K562 (cell line): ENCODE measurements at regions not wholly inside any gene's neighbourhood (a gene's known extent, or its start where the extent isn't known, plus 50 kb on each side); places are given as distances from the start of the nearest gene placed in this dataset.
A peak's percentile ranks its signal among the peaks of the same experiment; 100 is the strongest.

ENCODE experiments used
- ATAC-seq: fragments of 200-7000 bp; cut with Tn5 transposase; 3 replicates; pipeline ENCODE4 v1.9.1; 2020; ENCODE audit warnings: moderate library complexity
- BruUV-seq: library from RNA; stranded (reverse); fragments of 400-500 nt; replicated peaks from 2 replicates; lab custom pipeline; 2021; lab: Mats Ljungman, UMichigan
- CTCF ChIA-PET: fragments of 300-600 bp; formaldehyde crosslinking; extraction: SDS; loops from one replicate; lab custom pipeline; 2021; ENCODE audit warnings: low intra/inter-chr PET ratio; lab: Yijun Ruan, JAX
- POLR2A ChIA-PET: fragments of 300-600, 350-650 bp; sonication (Branson Sonifier 250); formaldehyde crosslinking; extraction: SDS; loops from one replicate; lab custom pipeline; 2021; ENCODE audit warnings: antibody characterized with exemption, inconsistent platforms; lab: Yijun Ruan, JAX
- DNase-seq, 4 experiments: peaks; one replicate each; pipeline versions ENCODE4 v3.0.0 to v3.0.0-alpha.2; 2011 to 2018; ENCODE audit warnings: low spot score in 3 of 4, mixed read lengths in 3 of 4; ENCODE audit errors: extremely low read depth in 1 of 4
- FAIRE-seq: peaks from 2 replicates; lab custom pipeline; 2011; peaks lifted over from hg19 to GRCh38; lab: Jason Lieb, UNC
- H2AFZ ChIP-seq: 2 replicates; pipeline ENCODE4 v1.6.0; 2011; ENCODE audit warnings: low read depth, low read length, control low read depth, inconsistent platforms
- H3K27ac ChIP-seq: fragments of 200-600 bp; 3 replicates; pipeline ENCODE4 v1.8.0; 2011; ENCODE audit warnings: low read depth, mild to moderate bottlenecking, control low read depth, inconsistent platforms, low read length, moderate library complexity, mixed read lengths; ENCODE audit errors: extremely low read depth
- H3K27me3 ChIP-seq, 2 experiments: fragments of 300-600 bp in 1 of 2; 2 replicates in 1 of 2; 3 replicates in 1 of 2; pipeline versions ENCODE4 v1.6.0 to v1.8.0; 2011; ENCODE audit warnings: inconsistent platforms in 2 of 2, low read length in 2 of 2, mild to moderate bottlenecking in 1 of 2, mixed read lengths in 1 of 2, moderate library complexity in 1 of 2; ENCODE audit not compliant: control insufficient read depth in 2 of 2, insufficient read depth in 2 of 2
- H3K36me3 ChIP-seq: fragments of 300-600 bp; 3 replicates; pipeline ENCODE4 v1.8.0; 2011; ENCODE audit warnings: mild to moderate bottlenecking, low read length, inconsistent platforms; ENCODE audit not compliant: control insufficient read depth, insufficient read depth
- H3K4me1 ChIP-seq, 2 experiments: fragments of 200-600 bp in 1 of 2; replicated peaks in 1 of 2; 2 replicates in 1 of 2; 3 replicates in 1 of 2; pipeline versions ENCODE4 v1.5.1 to v1.8.0; 2011; ENCODE audit warnings: inconsistent platforms in 2 of 2, low read length in 2 of 2, mild to moderate bottlenecking in 1 of 2, mixed read lengths in 1 of 2, moderate library complexity in 1 of 2; ENCODE audit not compliant: control insufficient read depth in 2 of 2, insufficient read depth in 2 of 2
- H3K4me2 ChIP-seq: 2 replicates; pipeline ENCODE4 v1.6.1; 2011; ENCODE audit warnings: low read length, control low read depth, inconsistent platforms, mixed read lengths; ENCODE audit not compliant: insufficient read depth
- H3K4me3 ChIP-seq: fragments of 200-600 bp; sonication (generic), shearing (Covaris generic); 2 replicates; pipeline ENCODE4 v1.5.1; 2016; ENCODE audit warnings: control low read depth, inconsistent platforms
- H3K79me2 ChIP-seq: fragments of 200-600 bp; 3 replicates; pipeline ENCODE4 v1.8.0; 2011; ENCODE audit warnings: low read length, inconsistent platforms; ENCODE audit not compliant: control insufficient read depth, insufficient read depth
- H3K9ac ChIP-seq, 2 experiments: 2 replicates each; pipeline versions ENCODE4 v1.6.0 to v1.6.1; 2011; ENCODE audit warnings: low read depth in 2 of 2, low read length in 2 of 2, control low read depth in 1 of 2, inconsistent platforms in 1 of 2, mild to moderate bottlenecking in 1 of 2, mixed read lengths in 1 of 2; ENCODE audit not compliant: insufficient read depth in 1 of 2
- H3K9me1 ChIP-seq: one replicate; pipeline ENCODE4 v1.6.0; 2011; ENCODE audit warnings: inconsistent platforms, mild to moderate bottlenecking, low read length, moderate library complexity; ENCODE audit not compliant: control insufficient read depth, insufficient read depth
- H3K9me3 ChIP-seq: replicated peaks from 2 replicates; pipeline ENCODE4 v1.5.1; 2011; ENCODE audit warnings: low read depth, low read length, inconsistent platforms; ENCODE audit not compliant: control insufficient read depth, insufficient read depth
- H4K20me1 ChIP-seq: replicated peaks from 2 replicates; pipeline ENCODE4 v1.6.1; 2011; ENCODE audit warnings: low read length, inconsistent platforms, mixed read lengths; ENCODE audit not compliant: control insufficient read depth, insufficient read depth
- CBFA2T3 ChIP-seq: fragments of 450-650 bp; IDR thresholded peaks from 2 replicates; pipeline ENCODE4 v1.6.1; 2017
- COPS2 ChIP-seq: fragments of 450-650 bp; conservative IDR thresholded peaks from 2 replicates; pipeline ENCODE4 v1.6.1; 2016; ENCODE audit warnings: mild to moderate bottlenecking, moderate library complexity
- FOS ChIP-seq: IDR thresholded peaks from 3 replicates; pipeline ENCODE4 v1.6.1; 2011; ENCODE audit not compliant: insufficient read length; ENCODE audit errors: extremely low read depth
- KDM1A ChIP-seq, 2 experiments: fragments of 450-650 bp; IDR thresholded peaks; 2 replicates each; pipeline ENCODE4 v1.6.1; 2016; ENCODE audit warnings: mild to moderate bottlenecking in 2 of 2
- KDM4B ChIP-seq, 2 experiments: fragments of 450-650 bp in 1 of 2; sonication (generic) in 1 of 2; IDR thresholded peaks; 2 replicates each; pipeline ENCODE4 v1.6.1; 2016 to 2017; ENCODE audit warnings: borderline replicate concordance in 2 of 2, antibody characterized with exemption in 1 of 2, low read depth in 1 of 2, mild to moderate bottlenecking in 1 of 2
- KLF1 ChIP-seq: fragments of 450-650 bp; IDR thresholded peaks from 2 replicates; pipeline ENCODE4 v1.6.1; 2016; ENCODE audit warnings: missing genetic modification characterization, missing compliant biosample characterization
- MAFF ChIP-seq: IDR thresholded peaks from 2 replicates; pipeline ENCODE4 v1.6.1; 2012; ENCODE audit warnings: low read length, improper control_type of control experiment
- MAX ChIP-seq: sonication (generic); formaldehyde crosslinking; IDR thresholded peaks from 2 replicates; pipeline ENCODE4 v1.9.0; 2022; ENCODE audit warnings: mild to moderate bottlenecking, missing genetic modification reagents
- MEF2D ChIP-seq: conservative IDR thresholded peaks from 2 replicates; pipeline ENCODE4 v1.6.1; 2016; ENCODE audit warnings: low read depth, missing genetic modification characterization, missing compliant biosample characterization
- NR3C1 ChIP-seq: sonication (generic); formaldehyde crosslinking; IDR thresholded peaks from 2 replicates; pipeline ENCODE4 v1.8.1; 2022; ENCODE audit warnings: missing genetic modification reagents
- POLR2AphosphoS2 ChIP-seq: IDR thresholded peaks from 2 replicates; pipeline ENCODE4 v1.6.1; 2012; ENCODE audit warnings: low read length, improper control_type of control experiment
- SRSF3 ChIP-seq: fragments of 200-400 bp; formaldehyde crosslinking; IDR thresholded peaks from 2 replicates; pipeline ENCODE4 v1.6.1; 2016; ENCODE audit warnings: mild to moderate bottlenecking, low read length, moderate library complexity; ENCODE audit not compliant: insufficient read depth
- TRIM24 ChIP-seq, 2 experiments: fragments of 450-650 bp; IDR thresholded peaks; 2 replicates each; pipeline ENCODE4 v1.6.1; 2016
- ZNF57 ChIP-seq: fragments of 450-650 bp; formaldehyde crosslinking; IDR thresholded peaks from 2 replicates; pipeline ENCODE4 v1.4.0; 2020; ENCODE audit warnings: mild to moderate bottlenecking, moderate library complexity
- WGBS: fragments of 100-300 bp; shearing (Covaris generic); methylation state at CpG from one replicate; pipeline ENCODE4 v1.1.6; 2016; ENCODE audit warnings: low coverage, mixed read lengths; ENCODE audit not compliant: insufficient coverage; ENCODE audit errors: missing lambda C conversion rate; 5-methylcytosine and 5-hydroxymethylcytosine counted together
- in situ Hi-C: fragments of 300-500 bp; cut with MboI; formaldehyde crosslinking; loops from 4 replicates; pipeline ENCODE4 v1.15.0; 2018; ENCODE audit warnings: inconsistent platforms, mixed read lengths
- intact Hi-C: fragments of 100-400 bp; cut with micrococcal nuclease; formaldehyde crosslinking; loops from 2 replicates; pipeline ENCODE4 v1.14.2; 2022

- no peaks in the 10 kb centered on the region for H3K4me1 ChIP-seq
- CTCF ChIA-PET, result no interaction called here
- H3K36me3 ChIP-seq, result no peaks in the 10 kb centered on the region
- no peaks in the 10 kb centered on the region for H3K9me3 ChIP-seq
- POLR2A ChIA-PET, result no interaction called here
- intact Hi-C loops (no loop called here), in situ Hi-C loops (no loop called here)
- H3K27me3 ChIP-seq, result peaks cover 0 to 11% of the 10 kb centered on the region in 2 experiments; a peak in 1 of 5 replicates
- no peak overlapping the region for H2AFZ ChIP-seq
- H3K27ac ChIP-seq, result no peak overlapping the region
- no peak for DNase-seq
- H3K9me1 ChIP-seq, result no peaks in the 10 kb centered on the region
- no TSS peak for BruUV-seq
- no peaks in the 10 kb centered on the region for H3K79me2 ChIP-seq
- H3K4me3 ChIP-seq, result no peak overlapping the region
- no peak for ATAC-seq
- TF ChIP-seq NR3C1 (CRISPR knock-in tag) (no peak), KDM1A (IDR thresholded peaks at IDR 0.05) (no peak), MAX (CRISPR knock-in tag) (no peak), SRSF3 (no peak), COPS2 (no peak), FOS (peak; percentile 17), ZNF57 (CRISPR knock-in tag) (no peak), TRIM24 (IDR thresholded peaks at IDR 0.05) (no peak), KDM4B (IDR thresholded peaks at IDR 0.05; ENCODE audit: borderline replicate concordance in 2 of 2, low read depth in 1 of 2) (no peak), MAFF (no peak), POLR2AphosphoS2 (no peak), KLF1 (tag) (no peak), MEF2D (tag) (no peak), CBFA2T3 (peak; percentile 79)
- FAIRE-seq, result peak; percentile 6
- 6% methylated on average over 1 of the region's 1 CpG for WGBS
- H4K20me1 ChIP-seq, result no peaks in the 10 kb centered on the region
- H3K4me2 ChIP-seq, result no peak overlapping the region
- no peak overlapping the region for H3K9ac ChIP-seq
Measured at GRCh38 chr6:150495126-150495525, 104.6 kb upstream of the PLEKHG1 start.
